K562 (cell line): ENCODE measurements at regions not wholly inside any gene's neighbourhood (a gene's known extent, or its start where the extent isn't known, plus 50 kb on each side); places are given as distances from the start of the nearest gene placed in this dataset.

Source experiments
- BACH1 ChIP-seq: fragments of 200-800 bp; sonication (Bioruptor generic); IDR thresholded peaks from 2 replicates; pipeline ENCODE4 v1.6.1; 2016; ENCODE audit warnings: missing genetic modification characterization, missing compliant biosample characterization
- FOSL1 ChIP-seq: fragments of 200-800 bp; sonication (Bioruptor generic); conservative IDR thresholded peaks from 2 replicates; pipeline ENCODE4 v1.6.1; 2016; ENCODE audit warnings: missing genetic modification characterization, missing compliant biosample characterization
- MCM7 ChIP-seq, 2 experiments: fragments of 450-650 bp; IDR thresholded peaks; 2 replicates each; pipeline ENCODE4 v1.6.1; 2016 to 2018
- MECOM ChIP-seq: fragments of 250-450 bp; sonication (Bioruptor Pico); IDR thresholded peaks from 2 replicates; pipeline ENCODE4 v1.8.0; 2022; ENCODE audit warnings: inconsistent platforms
- MXI1 ChIP-seq: IDR thresholded peaks from 2 replicates; pipeline ENCODE4 v1.6.1; 2011; ENCODE audit warnings: low read depth, mild to moderate bottlenecking, improper control_type of control experiment, low read length
- NFRKB ChIP-seq: fragments of 450-650 bp; IDR thresholded peaks from 2 replicates; pipeline ENCODE4 v1.6.1; 2016; ENCODE audit warnings: low read depth
- PHF8 ChIP-seq: fragments of 200-600 bp; sonication (generic); IDR thresholded peaks from 2 replicates; pipeline ENCODE4 v1.6.1; 2012; ENCODE audit warnings: mixed run types, mild to moderate bottlenecking, inconsistent platforms, low read length, moderate library complexity, borderline replicate concordance
- RFX5 ChIP-seq: IDR thresholded peaks from 2 replicates; pipeline ENCODE4 v1.6.1; 2011; ENCODE audit warnings: low read depth, mild to moderate bottlenecking, improper control_type of control experiment, low read length
- TAF15 ChIP-seq: fragments of 200-400 bp; formaldehyde crosslinking; IDR thresholded peaks from 2 replicates; pipeline ENCODE4 v1.6.1; 2017; ENCODE audit warnings: mild to moderate bottlenecking, low read depth, low read length, moderate library complexity
- TF ChIP-seq, protein P1 (sequence below), 2 experiments: fragments of 450-650 bp in 1 of 2; sonication (generic) in 1 of 2; formaldehyde crosslinking in 1 of 2; IDR thresholded peaks; 2 replicates each; pipeline versions ENCODE4 v1.7.1 to v1.9.0; 2016 to 2022; ENCODE audit warnings: inconsistent platforms in 1 of 2, mild to moderate bottlenecking in 1 of 2, missing genetic modification reagents in 1 of 2
- TF ChIP-seq, protein P2 (sequence below): sonication (generic); formaldehyde crosslinking; IDR thresholded peaks from 2 replicates; pipeline ENCODE4 v1.8.1; 2022; ENCODE audit warnings: missing genetic modification reagents
- TF ChIP-seq, protein P3 (sequence below): fragments of 450-650 bp; IDR thresholded peaks from 2 replicates; pipeline ENCODE4 v1.6.1; 2017; ENCODE audit warnings: mild to moderate bottlenecking, moderate library complexity
- TF ChIP-seq, protein P4 (sequence below): sonication (generic); IDR thresholded peaks from 2 replicates; pipeline ENCODE4 v1.6.1; 2016
- TF ChIP-seq, protein P5 (sequence below): sonication (generic); formaldehyde crosslinking; IDR thresholded peaks from 2 replicates; pipeline ENCODE4 v1.8.0; 2023; ENCODE audit warnings: mild to moderate bottlenecking, missing genetic modification reagents

DNA sequence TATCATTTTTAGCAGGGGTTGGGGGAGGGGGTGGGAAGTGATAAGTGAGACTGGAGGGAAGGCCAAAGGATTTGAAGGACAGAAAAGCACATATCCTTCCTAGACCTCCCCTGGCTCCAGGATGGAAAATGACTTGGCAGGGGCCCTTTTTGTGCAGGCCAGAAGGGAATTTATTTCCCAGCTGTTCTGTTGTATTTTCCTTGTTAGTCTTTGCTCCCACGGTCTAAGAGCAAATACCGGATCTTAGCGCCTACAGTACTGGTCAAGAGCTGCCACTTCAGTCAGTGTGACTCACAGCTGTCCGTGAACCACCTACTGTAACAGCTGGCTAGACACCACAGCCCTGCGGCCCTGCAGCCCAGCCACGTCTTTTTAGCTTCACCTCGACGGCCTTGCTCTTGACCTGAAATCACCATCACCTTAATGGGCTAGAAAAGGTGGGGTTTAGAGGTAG, 51.0 kb upstream of the ERRFI1 start (continued):
- TF ChIP-seq, protein P1, sequence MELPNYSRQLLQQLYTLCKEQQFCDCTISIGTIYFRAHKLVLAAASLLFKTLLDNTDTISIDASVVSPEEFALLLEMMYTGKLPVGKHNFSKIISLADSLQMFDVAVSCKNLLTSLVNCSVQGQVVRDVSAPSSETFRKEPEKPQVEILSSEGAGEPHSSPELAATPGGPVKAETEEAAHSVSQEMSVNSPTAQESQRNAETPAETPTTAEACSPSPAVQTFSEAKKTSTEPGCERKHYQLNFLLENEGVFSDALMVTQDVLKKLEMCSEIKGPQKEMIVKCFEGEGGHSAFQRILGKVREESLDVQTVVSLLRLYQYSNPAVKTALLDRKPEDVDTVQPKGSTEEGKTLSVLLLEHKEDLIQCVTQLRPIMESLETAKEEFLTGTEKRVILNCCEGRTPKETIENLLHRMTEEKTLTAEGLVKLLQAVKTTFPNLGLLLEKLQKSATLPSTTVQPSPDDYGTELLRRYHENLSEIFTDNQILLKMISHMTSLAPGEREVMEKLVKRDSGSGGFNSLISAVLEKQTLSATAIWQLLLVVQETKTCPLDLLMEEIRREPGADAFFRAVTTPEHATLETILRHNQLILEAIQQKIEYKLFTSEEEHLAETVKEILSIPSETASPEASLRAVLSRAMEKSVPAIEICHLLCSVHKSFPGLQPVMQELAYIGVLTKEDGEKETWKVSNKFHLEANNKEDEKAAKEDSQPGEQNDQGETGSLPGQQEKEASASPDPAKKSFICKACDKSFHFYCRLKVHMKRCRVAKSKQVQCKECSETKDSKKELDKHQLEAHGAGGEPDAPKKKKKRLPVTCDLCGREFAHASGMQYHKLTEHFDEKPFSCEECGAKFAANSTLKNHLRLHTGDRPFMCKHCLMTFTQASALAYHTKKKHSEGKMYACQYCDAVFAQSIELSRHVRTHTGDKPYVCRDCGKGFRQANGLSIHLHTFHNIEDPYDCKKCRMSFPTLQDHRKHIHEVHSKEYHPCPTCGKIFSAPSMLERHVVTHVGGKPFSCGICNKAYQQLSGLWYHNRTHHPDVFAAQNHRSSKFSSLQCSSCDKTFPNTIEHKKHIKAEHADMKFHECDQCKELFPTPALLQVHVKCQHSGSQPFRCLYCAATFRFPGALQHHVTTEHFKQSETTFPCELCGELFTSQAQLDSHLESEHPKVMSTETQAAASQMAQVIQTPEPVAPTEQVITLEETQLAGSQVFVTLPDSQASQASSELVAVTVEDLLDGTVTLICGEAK (IDR thresholded peaks at IDR 0.05), result no peak
- TF ChIP-seq, protein P1 (CRISPR knock-in tag; IDR thresholded peaks at IDR 0.05), result no peak
- TF ChIP-seq MCM7 (IDR thresholded peaks at IDR 0.05), result no peak
- TF ChIP-seq, protein P2, sequence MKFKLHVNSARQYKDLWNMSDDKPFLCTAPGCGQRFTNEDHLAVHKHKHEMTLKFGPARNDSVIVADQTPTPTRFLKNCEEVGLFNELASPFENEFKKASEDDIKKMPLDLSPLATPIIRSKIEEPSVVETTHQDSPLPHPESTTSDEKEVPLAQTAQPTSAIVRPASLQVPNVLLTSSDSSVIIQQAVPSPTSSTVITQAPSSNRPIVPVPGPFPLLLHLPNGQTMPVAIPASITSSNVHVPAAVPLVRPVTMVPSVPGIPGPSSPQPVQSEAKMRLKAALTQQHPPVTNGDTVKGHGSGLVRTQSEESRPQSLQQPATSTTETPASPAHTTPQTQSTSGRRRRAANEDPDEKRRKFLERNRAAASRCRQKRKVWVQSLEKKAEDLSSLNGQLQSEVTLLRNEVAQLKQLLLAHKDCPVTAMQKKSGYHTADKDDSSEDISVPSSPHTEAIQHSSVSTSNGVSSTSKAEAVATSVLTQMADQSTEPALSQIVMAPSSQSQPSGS (CRISPR knock-in tag), result no peak
- TF ChIP-seq TAF15, result no peak
- TF ChIP-seq, protein P3, sequence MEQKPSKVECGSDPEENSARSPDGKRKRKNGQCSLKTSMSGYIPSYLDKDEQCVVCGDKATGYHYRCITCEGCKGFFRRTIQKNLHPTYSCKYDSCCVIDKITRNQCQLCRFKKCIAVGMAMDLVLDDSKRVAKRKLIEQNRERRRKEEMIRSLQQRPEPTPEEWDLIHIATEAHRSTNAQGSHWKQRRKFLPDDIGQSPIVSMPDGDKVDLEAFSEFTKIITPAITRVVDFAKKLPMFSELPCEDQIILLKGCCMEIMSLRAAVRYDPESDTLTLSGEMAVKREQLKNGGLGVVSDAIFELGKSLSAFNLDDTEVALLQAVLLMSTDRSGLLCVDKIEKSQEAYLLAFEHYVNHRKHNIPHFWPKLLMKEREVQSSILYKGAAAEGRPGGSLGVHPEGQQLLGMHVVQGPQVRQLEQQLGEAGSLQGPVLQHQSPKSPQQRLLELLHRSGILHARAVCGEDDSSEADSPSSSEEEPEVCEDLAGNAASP, result no peak
- no peak for TF ChIP-seq MXI1
- peak; percentile 74; the same call in 1 of the 2 replicates for TF ChIP-seq FOSL1 (tag)
- TF ChIP-seq RFX5, result no peak
- TF ChIP-seq BACH1 (tag), result 0 out of 2 replicates have a peak, but pooled peaks have one; percentile 27
- TF ChIP-seq MECOM (CRISPR knock-in tag), result no peak
- TF ChIP-seq, protein P4, sequence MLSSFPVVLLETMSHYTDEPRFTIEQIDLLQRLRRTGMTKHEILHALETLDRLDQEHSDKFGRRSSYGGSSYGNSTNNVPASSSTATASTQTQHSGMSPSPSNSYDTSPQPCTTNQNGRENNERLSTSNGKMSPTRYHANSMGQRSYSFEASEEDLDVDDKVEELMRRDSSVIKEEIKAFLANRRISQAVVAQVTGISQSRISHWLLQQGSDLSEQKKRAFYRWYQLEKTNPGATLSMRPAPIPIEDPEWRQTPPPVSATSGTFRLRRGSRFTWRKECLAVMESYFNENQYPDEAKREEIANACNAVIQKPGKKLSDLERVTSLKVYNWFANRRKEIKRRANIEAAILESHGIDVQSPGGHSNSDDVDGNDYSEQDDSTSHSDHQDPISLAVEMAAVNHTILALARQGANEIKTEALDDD, result peak; percentile 74; the same call in 1 of the 2 replicates
- TF ChIP-seq, protein P5, sequence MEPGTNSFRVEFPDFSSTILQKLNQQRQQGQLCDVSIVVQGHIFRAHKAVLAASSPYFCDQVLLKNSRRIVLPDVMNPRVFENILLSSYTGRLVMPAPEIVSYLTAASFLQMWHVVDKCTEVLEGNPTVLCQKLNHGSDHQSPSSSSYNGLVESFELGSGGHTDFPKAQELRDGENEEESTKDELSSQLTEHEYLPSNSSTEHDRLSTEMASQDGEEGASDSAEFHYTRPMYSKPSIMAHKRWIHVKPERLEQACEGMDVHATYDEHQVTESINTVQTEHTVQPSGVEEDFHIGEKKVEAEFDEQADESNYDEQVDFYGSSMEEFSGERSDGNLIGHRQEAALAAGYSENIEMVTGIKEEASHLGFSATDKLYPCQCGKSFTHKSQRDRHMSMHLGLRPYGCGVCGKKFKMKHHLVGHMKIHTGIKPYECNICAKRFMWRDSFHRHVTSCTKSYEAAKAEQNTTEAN, result no peak
- TF ChIP-seq NFRKB, result no peak
- TF ChIP-seq PHF8, result no peak
